PC-9 (cell line): ENCODE measurements at regions not wholly inside any gene's neighbourhood (a gene's known extent, or its start where the extent isn't known, plus 50 kb on each side); places are given as distances from the start of the nearest gene placed in this dataset.

ENCODE experiments used
- EZH2 ChIP-seq: fragments of 200-600 bp; sonication (generic); IDR thresholded peaks from 2 replicates; pipeline ENCODE4 v1.8.0; 2017; ENCODE audit warnings: antibody characterized with exemption, low read depth
- TF ChIP-seq, protein P1 (sequence below): fragments of 200-600 bp; sonication (generic); conservative IDR thresholded peaks from 2 replicates; pipeline ENCODE4 v1.6.1; 2017; ENCODE audit warnings: mixed run types, antibody characterized with exemption, mild to moderate bottlenecking, moderate library complexity

DNA sequence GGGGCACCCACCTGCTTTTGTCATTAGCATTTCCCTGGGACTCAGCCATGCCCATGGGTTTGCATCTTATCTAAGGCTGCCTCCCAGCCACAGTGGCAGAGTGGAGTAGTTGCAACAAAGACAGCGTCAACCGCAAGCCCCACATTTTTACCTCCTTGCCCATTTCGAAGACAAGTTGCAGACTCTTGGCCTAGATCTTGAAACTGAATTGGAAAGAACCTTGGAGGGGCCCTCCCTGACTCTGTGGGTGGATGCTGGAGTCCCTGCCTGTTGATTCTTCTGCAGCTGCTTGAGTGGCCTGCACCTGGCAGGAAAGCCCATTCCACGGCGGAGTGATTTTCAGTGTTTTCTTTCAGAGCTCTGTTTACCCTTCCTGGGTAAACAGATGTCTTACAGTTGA lies 309.0 kb downstream of the VRK1 start:
- TF ChIP-seq, protein P1, sequence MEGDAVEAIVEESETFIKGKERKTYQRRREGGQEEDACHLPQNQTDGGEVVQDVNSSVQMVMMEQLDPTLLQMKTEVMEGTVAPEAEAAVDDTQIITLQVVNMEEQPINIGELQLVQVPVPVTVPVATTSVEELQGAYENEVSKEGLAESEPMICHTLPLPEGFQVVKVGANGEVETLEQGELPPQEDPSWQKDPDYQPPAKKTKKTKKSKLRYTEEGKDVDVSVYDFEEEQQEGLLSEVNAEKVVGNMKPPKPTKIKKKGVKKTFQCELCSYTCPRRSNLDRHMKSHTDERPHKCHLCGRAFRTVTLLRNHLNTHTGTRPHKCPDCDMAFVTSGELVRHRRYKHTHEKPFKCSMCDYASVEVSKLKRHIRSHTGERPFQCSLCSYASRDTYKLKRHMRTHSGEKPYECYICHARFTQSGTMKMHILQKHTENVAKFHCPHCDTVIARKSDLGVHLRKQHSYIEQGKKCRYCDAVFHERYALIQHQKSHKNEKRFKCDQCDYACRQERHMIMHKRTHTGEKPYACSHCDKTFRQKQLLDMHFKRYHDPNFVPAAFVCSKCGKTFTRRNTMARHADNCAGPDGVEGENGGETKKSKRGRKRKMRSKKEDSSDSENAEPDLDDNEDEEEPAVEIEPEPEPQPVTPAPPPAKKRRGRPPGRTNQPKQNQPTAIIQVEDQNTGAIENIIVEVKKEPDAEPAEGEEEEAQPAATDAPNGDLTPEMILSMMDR, result no peak
- TF ChIP-seq EZH2, result no peak
